ENCODE measurements at regions not wholly inside any gene's neighbourhood (a gene's known extent, or its start where the extent isn't known, plus 50 kb on each side); places are given as distances from the start of the nearest gene placed in this dataset.

- ChIA-PET POLR2A (no interaction called here), RAD21 (ENCODE audit: unreplicated experiment) (interaction anchor here (1.0 kb wide), 1 partner anchor 131 kb away, joined by 3 read pairs; no protein-coding TSS in a partner anchor), CTCF (interaction anchor here (1.2 to 1.3 kb wide), 4 partner anchors 20 to 150 kb away, joined by 3 to 4 read pairs (median 3); no protein-coding TSS in a partner anchor), SMC1A (ENCODE audit: uncharacterized antibody, unreplicated experiment) (interaction anchor here (1.2 to 1.6 kb wide), 2 partner anchors 19 to 50 kb away, joined by 3 to 7 read pairs; no protein-coding TSS in a partner anchor)
- Histone ChIP-seq H3K9me3 (replicated peaks; ENCODE audit: control insufficient read depth, insufficient read depth, low read length) (no peaks in the 10 kb centered on the region), H3K4me1 (ENCODE audit: control insufficient read depth, insufficient read depth, low read length) (no peaks in the 10 kb centered on the region), H3K27me3 (replicated peaks in 1 of 2; ENCODE audit: control insufficient read depth in 2 of 2, insufficient read depth in 2 of 2, low read length in 1 of 2) (no peaks in the 10 kb centered on the region), H3K4me2 (ENCODE audit: control insufficient read depth, insufficient read depth) (no peak overlapping the region), H3K4me3 (no peak overlapping the region), H3K36me3 (ENCODE audit: control insufficient read depth in 2 of 2, insufficient read depth in 2 of 2, low read length in 1 of 2) (no peaks in the 10 kb centered on the region), H3K9ac (ENCODE audit: control insufficient read depth, insufficient read depth, low read length) (no peak overlapping the region), H2AFZ (ENCODE audit: control insufficient read depth, low read depth, low read length) (no peak overlapping the region), H4K20me1 (ENCODE audit: control insufficient read depth, insufficient read depth) (no peaks in the 10 kb centered on the region), H3K79me2 (ENCODE audit: control insufficient read depth, insufficient read depth, low read length) (no peaks in the 10 kb centered on the region), H3K27ac (ENCODE audit: control insufficient read depth, insufficient read depth) (no peak overlapping the region)
- intact Hi-C loops (cut with micrococcal nuclease; ENCODE audit: unreplicated experiment), result no loop called here
- FAIRE-seq (no peak), DNase-seq (ENCODE audit: low read depth, low spot score) (no peak), ATAC-seq (no peak)
- in situ Hi-C loops (cut with MboI), result no loop called here
- BruUV-seq (replicated peaks), result no TSS peak
- no peak for TF ChIP-seq ZBTB33 (IDR thresholded peaks at IDR 0.05)
- TF ChIP-seq EGR1 (IDR thresholded peaks at IDR 0.05; ENCODE audit: borderline replicate concordance in 1 of 2, low read depth in 2 of 2, low read length in 2 of 2), result no peak
- no peak for TF ChIP-seq IKZF2 (IDR thresholded peaks at IDR 0.05)
- TF ChIP-seq TBL1XR1 (IDR thresholded peaks at IDR 0.05; ENCODE audit: low read depth, low read length), result no peak
- TF ChIP-seq CHD2 (IDR thresholded peaks at IDR 0.05; ENCODE audit: borderline replicate concordance, low read depth, low read length), result no peak
- no peak for TF ChIP-seq PAX8 (IDR thresholded peaks at IDR 0.05)
- TF ChIP-seq ELK1 (IDR thresholded peaks at IDR 0.05; ENCODE audit: low read depth, low read length), result no peak
- TF ChIP-seq CREB1 (IDR thresholded peaks at IDR 0.05; ENCODE audit: low read depth), result no peak
- TF ChIP-seq HSF1 (IDR thresholded peaks at IDR 0.05; ENCODE audit: low read depth, low read length), result no peak
- no peak for TF ChIP-seq ZNF687 (IDR thresholded peaks at IDR 0.05)
- TF ChIP-seq EP300 (IDR thresholded peaks at IDR 0.05; ENCODE audit: borderline replicate concordance in 1 of 2, control insufficient read depth in 1 of 2, low read depth in 2 of 2, low read length in 2 of 2), result no peak
- TF ChIP-seq CHD1 (IDR thresholded peaks at IDR 0.05; ENCODE audit: low read depth, low read length), result no peak
- TF ChIP-seq CTCF (IDR thresholded peaks at IDR 0.05 in 2 of 3, conservative IDR thresholded peaks at IDR 0.05 in 1 of 3; ENCODE audit: control insufficient read depth in 2 of 3, extremely low read depth in 1 of 3, insufficient read depth in 1 of 3, low read depth in 3 of 3, low read length in 3 of 3), result no peak
- no peak for TF ChIP-seq BACH1 (IDR thresholded peaks at IDR 0.05; ENCODE audit: borderline replicate concordance)
These were observed 549.6 kb downstream of the INHBA start for GRCh38 chr7:41153268-41153667.

Data from GM12878 (cell line).